ENCODE measurements at regions not wholly inside any gene's neighbourhood (a gene's known extent, or its start where the extent isn't known, plus 50 kb on each side); places are given as distances from the start of the nearest gene placed in this dataset.

- TF ChIP-seq KAT7 (CRISPR knock-in tag; IDR thresholded peaks at IDR 0.05; ENCODE audit: borderline replicate concordance) (no peak), ATF6 (CRISPR knock-in tag; IDR thresholded peaks at IDR 0.05) (no peak), CREB1 (CRISPR knock-in tag; IDR thresholded peaks at IDR 0.05) (no peak), SMAD4 (CRISPR knock-in tag; IDR thresholded peaks at IDR 0.05) (no peak), TP53 (CRISPR knock-in tag; IDR thresholded peaks at IDR 0.05) (no peak), TEAD4 (CRISPR knock-in tag; IDR thresholded peaks at IDR 0.05) (no peak)
- TF ChIP-seq, protein P1, sequence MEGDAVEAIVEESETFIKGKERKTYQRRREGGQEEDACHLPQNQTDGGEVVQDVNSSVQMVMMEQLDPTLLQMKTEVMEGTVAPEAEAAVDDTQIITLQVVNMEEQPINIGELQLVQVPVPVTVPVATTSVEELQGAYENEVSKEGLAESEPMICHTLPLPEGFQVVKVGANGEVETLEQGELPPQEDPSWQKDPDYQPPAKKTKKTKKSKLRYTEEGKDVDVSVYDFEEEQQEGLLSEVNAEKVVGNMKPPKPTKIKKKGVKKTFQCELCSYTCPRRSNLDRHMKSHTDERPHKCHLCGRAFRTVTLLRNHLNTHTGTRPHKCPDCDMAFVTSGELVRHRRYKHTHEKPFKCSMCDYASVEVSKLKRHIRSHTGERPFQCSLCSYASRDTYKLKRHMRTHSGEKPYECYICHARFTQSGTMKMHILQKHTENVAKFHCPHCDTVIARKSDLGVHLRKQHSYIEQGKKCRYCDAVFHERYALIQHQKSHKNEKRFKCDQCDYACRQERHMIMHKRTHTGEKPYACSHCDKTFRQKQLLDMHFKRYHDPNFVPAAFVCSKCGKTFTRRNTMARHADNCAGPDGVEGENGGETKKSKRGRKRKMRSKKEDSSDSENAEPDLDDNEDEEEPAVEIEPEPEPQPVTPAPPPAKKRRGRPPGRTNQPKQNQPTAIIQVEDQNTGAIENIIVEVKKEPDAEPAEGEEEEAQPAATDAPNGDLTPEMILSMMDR (IDR thresholded peaks at IDR 0.05): no peak
These were observed 449.9 kb downstream of the KLF12 start for GRCh38 chr13:73684286-73684685.

Data from WTC11 (cell line).